ENCODE measurements at regions not wholly inside any gene's neighbourhood (a gene's known extent, or its start where the extent isn't known, plus 50 kb on each side); places are given as distances from the start of the nearest gene placed in this dataset.

- no peak for TF ChIP-seq CTCF (IDR thresholded peaks at IDR 0.05)
- TF ChIP-seq POLR2A (IDR thresholded peaks at IDR 0.05) = no peak
Measured at GRCh38 chr14:100416921-100417860, 94.1 kb downstream of the SLC25A47 start.
